HEK293T (cell line): ENCODE measurements at regions not wholly inside any gene's neighbourhood (a gene's known extent, or its start where the extent isn't known, plus 50 kb on each side); places are given as distances from the start of the nearest gene placed in this dataset.

Source experiments
- ARNT ChIP-seq: fragments of 450-650 bp; IDR thresholded peaks from 2 replicates; pipeline ENCODE4 v1.6.1; 2017; ENCODE audit warnings: mild to moderate bottlenecking
- BHLHE40 ChIP-seq: fragments of 450-650 bp; IDR thresholded peaks from 2 replicates; pipeline ENCODE4 v1.6.1; 2016; ENCODE audit warnings: mild to moderate bottlenecking, moderate library complexity, borderline replicate concordance
- FOXM1 ChIP-seq: fragments of 450-650 bp; IDR thresholded peaks from 2 replicates; pipeline ENCODE4 v1.6.1; 2017; ENCODE audit warnings: mild to moderate bottlenecking, borderline replicate concordance
- L3MBTL2 ChIP-seq: fragments of 450-650 bp; conservative IDR thresholded peaks from 2 replicates; pipeline ENCODE4 v1.6.1; 2016; ENCODE audit warnings: mild to moderate bottlenecking
- ZNF384 ChIP-seq: fragments of 450-650 bp; IDR thresholded peaks from 2 replicates; pipeline ENCODE4 v1.6.1; 2016

GRCh38 chr9:84061613-84062193 is 81.1 kb downstream of the RMI1 start:
- TF ChIP-seq ARNT (no peak), L3MBTL2 (no peak), BHLHE40 (no peak), ZNF384 (no peak), FOXM1 (no peak)
